ENCODE measurements at regions not wholly inside any gene's neighbourhood (a gene's known extent, or its start where the extent isn't known, plus 50 kb on each side); places are given as distances from the start of the nearest gene placed in this dataset.

DNA sequence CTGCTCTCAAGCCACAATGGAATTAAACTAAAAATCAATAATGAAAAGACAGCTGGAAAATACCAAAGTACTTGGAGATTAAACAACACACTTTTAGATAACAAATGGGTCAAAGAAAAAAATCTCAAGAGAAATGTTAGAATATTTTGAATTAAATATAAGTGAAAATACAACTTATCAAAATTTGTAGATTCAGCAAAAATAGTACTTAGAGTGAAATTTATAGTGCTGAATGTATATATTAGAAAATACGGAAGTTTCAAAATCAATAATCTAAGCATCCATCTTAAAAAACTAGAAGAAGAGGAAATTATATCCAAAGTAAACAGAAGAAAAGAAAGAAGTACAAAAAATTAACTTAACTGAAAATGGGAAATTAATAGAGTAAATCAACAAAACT, 179.2 kb upstream of the CDH11 start:
- Histone ChIP-seq H3K36me3 (no peaks in the 10 kb centered on the region), H3K27ac (no peak overlapping the region), H3K4me1 (peaks cover 0 to 31% (median 15%) of the 10 kb centered on the region in 4 donors), H3K27me3 (no peaks in the 10 kb centered on the region), H3K9me3 (no peaks in the 10 kb centered on the region), H3K4me3 (no peak overlapping the region)
- intact Hi-C loops (cut with DNase I): no loop called here
- DNase-seq: no peak
- 91 to 97% methylated on average over 1 of the region's 1 CpG for WGBS, 2 donors
- TF ChIP-seq POLR2AphosphoS5 (IDR thresholded peaks at IDR 0.05) (no peak), EP300 (IDR thresholded peaks at IDR 0.05) (no peak), POLR2A (IDR thresholded peaks at IDR 0.05) (no peak)
- TF ChIP-seq, protein P1, sequence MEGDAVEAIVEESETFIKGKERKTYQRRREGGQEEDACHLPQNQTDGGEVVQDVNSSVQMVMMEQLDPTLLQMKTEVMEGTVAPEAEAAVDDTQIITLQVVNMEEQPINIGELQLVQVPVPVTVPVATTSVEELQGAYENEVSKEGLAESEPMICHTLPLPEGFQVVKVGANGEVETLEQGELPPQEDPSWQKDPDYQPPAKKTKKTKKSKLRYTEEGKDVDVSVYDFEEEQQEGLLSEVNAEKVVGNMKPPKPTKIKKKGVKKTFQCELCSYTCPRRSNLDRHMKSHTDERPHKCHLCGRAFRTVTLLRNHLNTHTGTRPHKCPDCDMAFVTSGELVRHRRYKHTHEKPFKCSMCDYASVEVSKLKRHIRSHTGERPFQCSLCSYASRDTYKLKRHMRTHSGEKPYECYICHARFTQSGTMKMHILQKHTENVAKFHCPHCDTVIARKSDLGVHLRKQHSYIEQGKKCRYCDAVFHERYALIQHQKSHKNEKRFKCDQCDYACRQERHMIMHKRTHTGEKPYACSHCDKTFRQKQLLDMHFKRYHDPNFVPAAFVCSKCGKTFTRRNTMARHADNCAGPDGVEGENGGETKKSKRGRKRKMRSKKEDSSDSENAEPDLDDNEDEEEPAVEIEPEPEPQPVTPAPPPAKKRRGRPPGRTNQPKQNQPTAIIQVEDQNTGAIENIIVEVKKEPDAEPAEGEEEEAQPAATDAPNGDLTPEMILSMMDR (IDR thresholded peaks at IDR 0.05): no peak

DNA sequence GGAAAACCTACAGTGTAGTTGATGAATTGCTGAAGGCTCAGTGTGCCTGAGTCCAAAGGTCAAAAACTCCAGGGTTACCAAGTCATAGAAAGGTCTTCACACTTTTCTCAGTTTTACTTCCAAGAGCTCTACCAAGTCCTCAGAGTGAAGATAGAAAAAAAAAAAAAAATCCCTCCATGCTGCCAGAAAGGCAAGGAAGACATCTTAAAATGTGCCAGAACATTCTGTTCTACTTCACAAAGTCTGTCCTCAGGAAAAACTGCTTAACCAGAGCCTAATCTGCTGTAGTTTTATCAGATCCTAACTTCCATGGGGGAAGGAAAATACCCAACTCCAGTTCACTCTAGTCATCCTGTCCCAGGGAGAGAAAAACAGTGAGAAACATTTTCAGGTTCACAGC, 175.6 kb upstream of the CDH11 start:
- Histone ChIP-seq H3K36me3 (no peaks in the 10 kb centered on the region), H3K4me3 (no peak overlapping the region), H3K27ac (peak overlapping the region; percentile 23 to 68 (median 56)), H3K9me3 (no peaks in the 10 kb centered on the region), H3K27me3 (no peaks in the 10 kb centered on the region), H3K4me1 (peaks cover 0 to 25% (median 12%) of the 10 kb centered on the region in 4 donors)
- DNase-seq: no peak
- intact Hi-C loops (cut with DNase I): no loop called here
- TF ChIP-seq POLR2AphosphoS5 (IDR thresholded peaks at IDR 0.05): peak in 2 of 4 donors; percentile 57 to 79
- TF ChIP-seq POLR2A (IDR thresholded peaks at IDR 0.05): no peak
- TF ChIP-seq EP300 (IDR thresholded peaks at IDR 0.05): peak in 2 of 4 donors; percentile 42 to 59

DNA sequence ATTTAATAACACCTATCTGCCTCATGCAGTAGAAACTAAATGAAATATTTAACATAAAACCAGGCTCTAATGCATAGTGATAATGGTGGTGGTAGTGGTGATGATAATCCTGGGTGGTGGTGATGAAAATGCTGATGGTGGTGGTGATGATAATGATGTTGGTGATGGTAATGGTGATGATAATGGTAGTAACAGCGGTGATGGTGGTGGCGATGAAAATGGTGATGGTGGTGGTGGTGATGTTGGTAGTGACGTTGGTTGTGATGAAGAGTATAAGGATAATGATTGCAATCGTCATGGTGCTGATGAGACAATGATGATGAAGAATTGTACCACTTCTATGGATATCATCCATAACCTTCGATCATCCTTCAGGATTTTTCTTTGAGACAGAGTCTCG, 173.7 kb upstream of the CDH11 start:
- Histone ChIP-seq H3K4me3 (no peak overlapping the region), H3K27me3 (no peaks in the 10 kb centered on the region), H3K9me3 (no peaks in the 10 kb centered on the region), H3K36me3 (no peaks in the 10 kb centered on the region), H3K27ac (no peak overlapping the region), H3K4me1 (peaks cover 0 to 25% (median 12%) of the 10 kb centered on the region in 4 donors)
- 95 to 96% methylated on average over 6 of the region's 6 CpGs for WGBS, 2 donors
- no peak for DNase-seq
- TF ChIP-seq, protein P1 (IDR thresholded peaks at IDR 0.05): no peak
- TF ChIP-seq EP300 (IDR thresholded peaks at IDR 0.05): no peak
- TF ChIP-seq POLR2A (IDR thresholded peaks at IDR 0.05): no peak
- no peak for TF ChIP-seq POLR2AphosphoS5 (IDR thresholded peaks at IDR 0.05)
- intact Hi-C loops (cut with DNase I): no loop called here

DNA sequence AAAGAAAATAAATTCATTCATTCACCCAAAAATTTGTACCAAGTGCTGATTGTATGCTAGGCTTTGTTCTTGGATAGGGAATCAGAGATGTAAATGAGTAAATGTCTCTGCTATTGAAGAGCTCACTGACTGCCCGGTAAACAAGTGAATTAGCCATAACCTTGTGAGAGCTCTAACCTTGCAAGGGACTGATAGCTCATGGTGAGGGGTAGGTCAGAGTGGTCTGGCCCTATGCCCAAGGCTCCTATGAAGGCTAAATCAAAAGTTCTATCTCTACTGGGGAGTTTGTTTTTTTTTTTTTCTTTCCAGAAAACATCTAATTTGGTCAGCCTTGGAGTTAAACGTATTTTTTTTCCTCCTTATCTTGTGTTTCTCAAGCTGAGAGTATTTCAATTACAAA, 172.8 kb upstream of the CDH11 start:
- TF ChIP-seq POLR2AphosphoS5 (IDR thresholded peaks at IDR 0.05): no peak
- no peaks in the 10 kb centered on the region for H3K9me3 ChIP-seq
- DNase-seq: no peak
- H3K36me3 ChIP-seq: no peaks in the 10 kb centered on the region
- H3K4me1 ChIP-seq: peaks cover 0 to 25% (median 12%) of the 10 kb centered on the region in 4 donors
- no peak overlapping the region for H3K4me3 ChIP-seq
- no peaks in the 10 kb centered on the region for H3K27me3 ChIP-seq
- WGBS, 2 donors: 58 to 77% methylated on average over 2 of the region's 2 CpGs
- no peak overlapping the region for H3K27ac ChIP-seq
- intact Hi-C loops (cut with DNase I): no loop called here

DNA sequence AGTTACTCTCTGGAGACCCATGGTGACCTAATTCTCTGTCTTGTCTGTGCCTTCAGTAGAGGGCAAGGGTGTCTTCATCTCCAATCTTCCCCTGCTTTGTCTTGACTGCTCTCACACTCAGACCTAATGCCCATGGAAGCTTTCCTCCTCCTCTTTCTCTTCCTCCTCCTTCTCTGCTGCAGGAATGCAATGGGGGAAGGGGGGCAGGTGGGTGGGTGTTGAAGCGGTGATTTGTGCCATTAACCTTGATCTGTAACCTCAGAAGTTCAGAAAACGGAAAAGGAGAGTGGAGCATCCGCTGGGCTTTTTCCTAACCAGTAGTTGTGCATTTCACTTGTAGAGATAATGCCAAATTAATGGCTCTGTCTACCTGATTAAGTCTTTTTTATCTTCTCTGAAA, 172.3 kb upstream of the CDH11 start:
- H3K4me3 ChIP-seq: no peak overlapping the region
- no peak overlapping the region for H3K27ac ChIP-seq
- no peaks in the 10 kb centered on the region for H3K27me3 ChIP-seq
- TF ChIP-seq, protein P1 (IDR thresholded peaks at IDR 0.05): no peak
- TF ChIP-seq EP300 (IDR thresholded peaks at IDR 0.05) (no peak), POLR2AphosphoS5 (IDR thresholded peaks at IDR 0.05) (no peak), POLR2A (IDR thresholded peaks at IDR 0.05) (no peak)
- H3K4me1 ChIP-seq: peaks cover 0 to 25% (median 12%) of the 10 kb centered on the region in 4 donors
- no peaks in the 10 kb centered on the region for H3K36me3 ChIP-seq
- no peak for DNase-seq
- intact Hi-C loops (cut with DNase I): no loop called here
- H3K9me3 ChIP-seq: no peaks in the 10 kb centered on the region
- WGBS, 2 donors: 36 to 70% methylated on average over 3 of the region's 3 CpGs

DNA sequence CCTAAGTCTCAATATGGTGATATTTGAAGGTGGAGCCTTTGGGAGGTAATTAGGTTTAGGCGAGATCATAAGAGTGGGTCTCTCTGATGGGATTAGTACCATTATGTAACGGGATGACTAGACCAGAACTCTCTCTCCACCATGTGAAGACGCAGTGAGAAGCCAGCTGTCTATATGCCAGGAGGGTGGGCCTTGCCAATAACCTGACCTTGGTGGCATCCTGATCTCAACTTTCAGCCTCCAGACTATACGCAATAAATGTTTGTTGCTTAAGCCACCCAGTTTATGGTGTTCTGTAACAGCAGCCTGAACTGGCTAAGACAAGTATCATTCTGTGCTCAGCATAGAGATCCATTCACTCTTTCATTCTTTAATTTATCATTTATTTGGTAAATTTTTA, 167.2 kb upstream of the CDH11 start:
- no peak for DNase-seq
- Histone ChIP-seq H3K27ac (no peak overlapping the region), H3K36me3 (no peaks in the 10 kb centered on the region), H3K4me1 (peaks cover 0 to 20% (median 10%) of the 10 kb centered on the region in 4 donors), H3K4me3 (no peak overlapping the region), H3K9me3 (no peaks in the 10 kb centered on the region), H3K27me3 (no peaks in the 10 kb centered on the region)
- TF ChIP-seq POLR2AphosphoS5 (IDR thresholded peaks at IDR 0.05) (no peak), EP300 (IDR thresholded peaks at IDR 0.05) (no peak)
- 79 to 84% methylated on average over 4 of the region's 4 CpGs for WGBS, 2 donors
- intact Hi-C loops (cut with DNase I): no loop called here
